ENCODE measurements at regions not wholly inside any gene's neighbourhood (a gene's known extent, or its start where the extent isn't known, plus 50 kb on each side); places are given as distances from the start of the nearest gene placed in this dataset.

DNA sequence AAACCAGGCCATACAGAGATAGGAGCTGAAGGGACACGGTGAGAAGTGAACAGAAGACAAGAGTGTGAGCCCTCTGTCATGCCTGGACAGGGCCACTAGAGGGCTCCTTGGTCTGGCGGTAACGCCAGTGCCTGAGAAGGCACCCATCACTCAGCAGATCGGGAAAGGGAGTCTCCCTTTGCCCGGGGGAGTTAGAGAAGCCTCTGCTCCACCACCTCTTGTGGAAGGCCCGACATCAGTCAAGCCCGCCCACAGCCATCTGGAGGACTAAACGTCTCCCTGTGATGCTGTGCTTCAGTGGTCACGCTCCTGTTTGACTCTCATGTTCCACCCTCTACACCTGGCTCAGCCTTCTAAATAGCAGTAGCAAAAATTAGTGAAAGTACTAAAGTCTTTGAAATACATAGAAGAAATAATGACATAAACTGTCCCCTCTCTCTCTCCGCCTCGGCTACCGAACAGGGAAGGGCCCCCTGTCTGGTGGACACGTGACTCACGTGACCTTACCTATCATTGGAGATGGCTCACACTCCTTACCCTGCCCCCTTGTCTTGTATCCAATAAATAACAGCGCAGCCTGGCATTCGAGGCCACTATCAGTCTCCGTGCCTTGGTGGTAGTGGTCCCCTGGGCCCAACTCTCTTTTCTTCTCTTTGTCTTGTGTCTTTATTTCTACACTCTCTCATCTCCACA, 66.7 kb downstream of the RPP21 start:
- Mint-ChIP-seq H3K27ac (no peak overlapping the region), H3K4me1 (no peaks in the 10 kb centered on the region), H3K9me3 (peaks cover 19% of the 10 kb centered on the region), H3K27me3 (ENCODE audit: low read depth, poor library complexity) (peaks cover 64% of the 10 kb centered on the region), H3K36me3 (ENCODE audit: low read depth) (no peaks in the 10 kb centered on the region), H3K4me3 (no peak overlapping the region)
- TF ChIP-seq, protein P1, sequence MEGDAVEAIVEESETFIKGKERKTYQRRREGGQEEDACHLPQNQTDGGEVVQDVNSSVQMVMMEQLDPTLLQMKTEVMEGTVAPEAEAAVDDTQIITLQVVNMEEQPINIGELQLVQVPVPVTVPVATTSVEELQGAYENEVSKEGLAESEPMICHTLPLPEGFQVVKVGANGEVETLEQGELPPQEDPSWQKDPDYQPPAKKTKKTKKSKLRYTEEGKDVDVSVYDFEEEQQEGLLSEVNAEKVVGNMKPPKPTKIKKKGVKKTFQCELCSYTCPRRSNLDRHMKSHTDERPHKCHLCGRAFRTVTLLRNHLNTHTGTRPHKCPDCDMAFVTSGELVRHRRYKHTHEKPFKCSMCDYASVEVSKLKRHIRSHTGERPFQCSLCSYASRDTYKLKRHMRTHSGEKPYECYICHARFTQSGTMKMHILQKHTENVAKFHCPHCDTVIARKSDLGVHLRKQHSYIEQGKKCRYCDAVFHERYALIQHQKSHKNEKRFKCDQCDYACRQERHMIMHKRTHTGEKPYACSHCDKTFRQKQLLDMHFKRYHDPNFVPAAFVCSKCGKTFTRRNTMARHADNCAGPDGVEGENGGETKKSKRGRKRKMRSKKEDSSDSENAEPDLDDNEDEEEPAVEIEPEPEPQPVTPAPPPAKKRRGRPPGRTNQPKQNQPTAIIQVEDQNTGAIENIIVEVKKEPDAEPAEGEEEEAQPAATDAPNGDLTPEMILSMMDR (IDR thresholded peaks at IDR 0.05): peak; percentile 88
- peak; percentile 66 for DNase-seq

DNA sequence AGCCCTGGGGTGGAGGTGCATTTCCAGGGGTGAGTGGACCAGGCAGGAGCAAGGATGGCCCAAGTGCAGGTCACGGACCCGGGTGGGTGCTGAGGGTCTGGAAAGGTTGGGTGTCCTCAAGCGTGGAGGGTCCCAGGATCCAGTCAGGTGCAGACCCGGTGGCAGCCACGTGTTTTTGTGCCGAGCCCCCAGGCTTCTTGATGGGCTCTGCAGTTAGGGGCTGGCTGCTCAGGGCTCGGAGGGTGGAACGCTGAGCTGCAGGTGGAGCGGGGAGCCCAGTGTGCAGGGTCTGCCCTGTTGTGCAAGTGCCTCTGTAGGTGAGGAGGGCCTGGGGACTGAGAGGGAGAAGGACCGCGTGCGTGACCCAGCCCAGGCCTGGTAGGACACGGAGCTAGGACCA, 70.9 kb upstream of the HLA-E start:
- H3K4me1 Mint-ChIP-seq: no peaks in the 10 kb centered on the region
- H3K4me3 Mint-ChIP-seq: no peak overlapping the region
- no peak for DNase-seq
- H3K9me3 Mint-ChIP-seq: peaks cover 4% of the 10 kb centered on the region
- H3K27me3 Mint-ChIP-seq (ENCODE audit: low read depth, poor library complexity): peaks cover 68% of the 10 kb centered on the region
- TF ChIP-seq, protein P1 (IDR thresholded peaks at IDR 0.05): no peak
- H3K36me3 Mint-ChIP-seq (ENCODE audit: low read depth): no peaks in the 10 kb centered on the region
- no peak overlapping the region for H3K27ac Mint-ChIP-seq

DNA sequence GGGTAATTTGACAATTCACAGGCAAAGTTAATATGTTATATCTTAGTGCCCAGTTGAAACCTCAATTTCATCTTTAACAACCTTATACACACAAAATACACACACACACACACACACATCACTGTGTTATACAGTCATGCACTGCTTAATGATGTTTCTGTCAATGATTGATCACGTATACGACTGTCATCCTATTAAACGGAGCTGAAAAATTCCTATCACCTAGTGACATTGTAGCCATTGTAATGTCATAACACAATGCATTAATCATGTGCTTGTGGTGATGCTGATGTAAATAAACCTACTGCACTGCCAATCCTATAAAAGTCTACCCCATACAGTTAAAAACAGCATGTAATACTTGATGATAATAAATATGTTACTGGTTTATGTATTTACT, 64.8 kb upstream of the HLA-E start:
- TF ChIP-seq, protein P1 (IDR thresholded peaks at IDR 0.05): no peak
- H3K27me3 Mint-ChIP-seq (ENCODE audit: low read depth, poor library complexity): peaks cover 54% of the 10 kb centered on the region
- no peak overlapping the region for H3K27ac Mint-ChIP-seq
- DNase-seq: no peak
- no peak overlapping the region for H3K4me3 Mint-ChIP-seq
- H3K4me1 Mint-ChIP-seq: no peaks in the 10 kb centered on the region
- H3K9me3 Mint-ChIP-seq: peaks cover 31% of the 10 kb centered on the region
- no peaks in the 10 kb centered on the region for H3K36me3 Mint-ChIP-seq (ENCODE audit: low read depth)

Data from nephron progenitor cell (in vitro differentiated cells).